Prostate gland (tissue), 2 donors: ENCODE measurements at regions not wholly inside any gene's neighbourhood (a gene's known extent, or its start where the extent isn't known, plus 50 kb on each side); places are given as distances from the start of the nearest gene placed in this dataset.

Experiments
- POLR2AphosphoS5 ChIP-seq: sonication (generic); formaldehyde crosslinking; IDR thresholded peaks from one replicate; pipeline ENCODE4 v1.6.1; 2017; ENCODE audit warnings: antibody characterized with exemption
- TF ChIP-seq, protein P1 (sequence below), 4 experiments: fragments of 200-600 bp in 2 of 4; fragments of 450-650 bp in 2 of 4; sonication (generic) in 2 of 4; IDR thresholded peaks; 1 replicate in 3 of 4; 2 replicates in 1 of 4; pipeline ENCODE4 v1.5.1; 2016 to 2019; ENCODE audit warnings: antibody characterized with exemption in 4 of 4, mild to moderate bottlenecking in 2 of 4, moderate library complexity in 2 of 4

GRCh38 chr4:177957596-177958360 is 515.5 kb upstream of the AGA start:
- TF ChIP-seq, protein P1, sequence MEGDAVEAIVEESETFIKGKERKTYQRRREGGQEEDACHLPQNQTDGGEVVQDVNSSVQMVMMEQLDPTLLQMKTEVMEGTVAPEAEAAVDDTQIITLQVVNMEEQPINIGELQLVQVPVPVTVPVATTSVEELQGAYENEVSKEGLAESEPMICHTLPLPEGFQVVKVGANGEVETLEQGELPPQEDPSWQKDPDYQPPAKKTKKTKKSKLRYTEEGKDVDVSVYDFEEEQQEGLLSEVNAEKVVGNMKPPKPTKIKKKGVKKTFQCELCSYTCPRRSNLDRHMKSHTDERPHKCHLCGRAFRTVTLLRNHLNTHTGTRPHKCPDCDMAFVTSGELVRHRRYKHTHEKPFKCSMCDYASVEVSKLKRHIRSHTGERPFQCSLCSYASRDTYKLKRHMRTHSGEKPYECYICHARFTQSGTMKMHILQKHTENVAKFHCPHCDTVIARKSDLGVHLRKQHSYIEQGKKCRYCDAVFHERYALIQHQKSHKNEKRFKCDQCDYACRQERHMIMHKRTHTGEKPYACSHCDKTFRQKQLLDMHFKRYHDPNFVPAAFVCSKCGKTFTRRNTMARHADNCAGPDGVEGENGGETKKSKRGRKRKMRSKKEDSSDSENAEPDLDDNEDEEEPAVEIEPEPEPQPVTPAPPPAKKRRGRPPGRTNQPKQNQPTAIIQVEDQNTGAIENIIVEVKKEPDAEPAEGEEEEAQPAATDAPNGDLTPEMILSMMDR (IDR thresholded peaks at IDR 0.05) = no peak
- TF ChIP-seq POLR2AphosphoS5 = no peak
